ENCODE measurements at regions not wholly inside any gene's neighbourhood (a gene's known extent, or its start where the extent isn't known, plus 50 kb on each side); places are given as distances from the start of the nearest gene placed in this dataset.

GRCh38 chr14:98548071-98548686, 723.8 kb downstream of the BCL11B start:
- Histone ChIP-seq H3K9me2 (no peaks in the 10 kb centered on the region), H4K20me1 (ENCODE audit: insufficient read depth) (no peaks in the 10 kb centered on the region), H3K36me3 (replicated peaks in 1 of 2; ENCODE audit: control insufficient read depth in 1 of 2, insufficient read depth in 2 of 2, low read length in 1 of 2) (no peaks in the 10 kb centered on the region), H2AFZ (ENCODE audit: low read depth) (no peak overlapping the region), H3K4me3 (ENCODE audit: low read depth in 2 of 2, low read length in 1 of 2) (no peak overlapping the region), H3F3A (replicated peaks; ENCODE audit: insufficient read depth) (no peaks in the 10 kb centered on the region), H3K4me2 (no peak overlapping the region), H3K4me1 (ENCODE audit: control insufficient read depth in 1 of 2, insufficient read depth in 2 of 2, low read depth in 1 of 2, low read length in 1 of 2) (no peaks in the 10 kb centered on the region), H3K27me3 (ENCODE audit: insufficient read depth) (no peaks in the 10 kb centered on the region), H3K79me2 (ENCODE audit: insufficient read depth) (no peaks in the 10 kb centered on the region), H3K27ac (ENCODE audit: low read depth in 2 of 2, low read length in 1 of 2) (no peak overlapping the region), H3K9ac (no peak overlapping the region), H3K9me3 (no peaks in the 10 kb centered on the region)
- no peak for DNase-seq
- ChIA-PET POLR2A (no interaction called here), CTCF (no interaction called here)
- 0% methylated on average over 6 of the region's 6 CpGs for WGBS (ENCODE audit: low lambda C conversion rate)
- no peak for TF ChIP-seq RAD21 (IDR thresholded peaks at IDR 0.05; ENCODE audit: low read length)
- TF ChIP-seq YY1 (IDR thresholded peaks at IDR 0.05; ENCODE audit: low read depth) = no peak
- no peak for TF ChIP-seq NRF1 (IDR thresholded peaks at IDR 0.05; ENCODE audit: low read depth, low read length)
- no peak for TF ChIP-seq USF2 (IDR thresholded peaks at IDR 0.05; ENCODE audit: borderline replicate concordance, low read depth, low read length)
- no peak for TF ChIP-seq IRF3 (IDR thresholded peaks at IDR 0.05; ENCODE audit: low read depth, low read length)

- no peak for TF ChIP-seq PBX3 (IDR thresholded peaks at IDR 0.05)
- TF ChIP-seq MEF2A (IDR thresholded peaks at IDR 0.05; ENCODE audit: borderline replicate concordance, low read depth) = no peak
- no peak for TF ChIP-seq GATA2 (CRISPR knock-in tag; IDR thresholded peaks at IDR 0.05)
- TF ChIP-seq USF2 (IDR thresholded peaks at IDR 0.05; ENCODE audit: borderline replicate concordance, low read depth, low read length) = no peak
- TF ChIP-seq RAD21 (IDR thresholded peaks at IDR 0.05; ENCODE audit: low read length) = no peak
- TF ChIP-seq EZH2phosphoT487 (IDR thresholded peaks at IDR 0.05; ENCODE audit: borderline replicate concordance, low read depth) = no peak
- no peak for TF ChIP-seq YY1 (IDR thresholded peaks at IDR 0.05; ENCODE audit: low read depth)
- no peak for TF ChIP-seq NFIC (IDR thresholded peaks at IDR 0.05; ENCODE audit: borderline replicate concordance)
- no peak for TF ChIP-seq JUND (IDR thresholded peaks at IDR 0.05)
- no peak for TF ChIP-seq FOXJ3 (CRISPR knock-in tag; IDR thresholded peaks at IDR 0.05)
- TF ChIP-seq TEAD4 (IDR thresholded peaks at IDR 0.05; ENCODE audit: borderline replicate concordance, insufficient read depth) = no peak
- WGBS (ENCODE audit: low lambda C conversion rate) = 22% methylated on average over 5 of the region's 5 CpGs
- ChIA-PET CTCF (no interaction called here), POLR2A (no interaction called here)
- H3K27me3 ChIP-seq (ENCODE audit: insufficient read depth) = no peaks in the 10 kb centered on the region
- no peaks in the 10 kb centered on the region for H4K20me1 ChIP-seq (ENCODE audit: insufficient read depth)
- H3K36me3 ChIP-seq (replicated peaks in 1 of 2; ENCODE audit: control insufficient read depth in 1 of 2, insufficient read depth in 2 of 2, low read length in 1 of 2) = no peaks in the 10 kb centered on the region
- H3K27ac ChIP-seq (ENCODE audit: low read depth in 2 of 2, low read length in 1 of 2) = no peak overlapping the region
- no peak overlapping the region for H3K4me3 ChIP-seq (ENCODE audit: low read depth in 2 of 2, low read length in 1 of 2)
- no peaks in the 10 kb centered on the region for H3K4me1 ChIP-seq (ENCODE audit: control insufficient read depth in 1 of 2, insufficient read depth in 2 of 2, low read depth in 1 of 2, low read length in 1 of 2)
- no peaks in the 10 kb centered on the region for H3K9me2 ChIP-seq
- no peaks in the 10 kb centered on the region for H3K79me2 ChIP-seq (ENCODE audit: insufficient read depth)
- no peak overlapping the region for H3K4me2 ChIP-seq
- DNase-seq = no peak
- H3K9me3 ChIP-seq = no peaks in the 10 kb centered on the region
- no peak overlapping the region for H2AFZ ChIP-seq (ENCODE audit: low read depth)
- H3K9ac ChIP-seq = no peak overlapping the region
- H3F3A ChIP-seq (replicated peaks; ENCODE audit: insufficient read depth) = no peaks in the 10 kb centered on the region
Observed at GRCh38 chr14:98551028-98551427, 721.0 kb downstream of the BCL11B start.

Measured in SK-N-SH (cell line).